HG03108 (cell line): ENCODE measurements at regions not wholly inside any gene's neighbourhood (a gene's known extent, or its start where the extent isn't known, plus 50 kb on each side); places are given as distances from the start of the nearest gene placed in this dataset.
"Not testable (repeated sequence)": the region's sequence is repeated elsewhere in the genome, so short reads cannot be mapped to it uniquely, and the experiment has no call there.

Experiments used
- ATAC-seq: cut with Tn5 transposase; IDR thresholded peaks from one replicate; pipeline ENCODE4 v1.9.1; 2021; ENCODE audit warnings: moderate library complexity; ENCODE audit not compliant: unreplicated experiment

- no peak for ATAC-seq
Measured at GRCh38 chr5:159673538-159673937, 242.7 kb upstream of the ADRA1B start.

GRCh38 chr5:159678657-159679392 lies 237.5 kb upstream of the ADRA1B start:
- no peak for ATAC-seq

GRCh38 chr5:159680095-159680494 lies 236.2 kb upstream of the ADRA1B start:
- no peak for ATAC-seq

GRCh38 chr5:159681661-159682060 lies 234.6 kb upstream of the ADRA1B start:
- ATAC-seq = no peak

GRCh38 chr5:159682623-159683022 lies 233.7 kb upstream of the ADRA1B start:
- no peak for ATAC-seq

- ATAC-seq = not testable (repeated sequence)
Measured at GRCh38 chr5:159687892-159688291, 228.4 kb upstream of the ADRA1B start.

GRCh38 chr5:159695741-159696294 lies 220.5 kb upstream of the ADRA1B start:
- no peak for ATAC-seq

GRCh38 chr5:159697530-159697929 lies 218.8 kb upstream of the ADRA1B start:
- no peak for ATAC-seq

GRCh38 chr5:159698322-159698721 lies 218.0 kb upstream of the ADRA1B start:
- ATAC-seq = no peak

- ATAC-seq = no peak
Measured at GRCh38 chr5:159700016-159700415, 216.3 kb upstream of the ADRA1B start.

GRCh38 chr5:159702301-159702700 lies 214.0 kb upstream of the ADRA1B start:
- ATAC-seq = no peak

- ATAC-seq = no peak
Measured at GRCh38 chr5:159702826-159703225, 213.5 kb upstream of the ADRA1B start.

GRCh38 chr5:159704160-159704559 lies 212.1 kb upstream of the ADRA1B start:
- ATAC-seq = no peak

- ATAC-seq = no peak
Measured at GRCh38 chr5:159705948-159706347, 210.3 kb upstream of the ADRA1B start.

GRCh38 chr5:159708090-159708489 lies 208.2 kb upstream of the ADRA1B start:
- ATAC-seq = no peak

GRCh38 chr5:159712672-159713071 lies 203.6 kb upstream of the ADRA1B start:
- no peak for ATAC-seq

- no peak for ATAC-seq
Measured at GRCh38 chr5:159713254-159713653, 203.0 kb upstream of the ADRA1B start.

GRCh38 chr5:159713773-159714172 lies 202.5 kb upstream of the ADRA1B start:
- no peak for ATAC-seq

GRCh38 chr5:159725475-159725874 lies 190.8 kb upstream of the ADRA1B start:
- no peak for ATAC-seq

GRCh38 chr5:159727167-159727566 lies 189.1 kb upstream of the ADRA1B start:
- ATAC-seq = no peak

- ATAC-seq = no peak
Measured at GRCh38 chr5:159730285-159730684, 186.0 kb upstream of the ADRA1B start.

- no peak for ATAC-seq
Measured at GRCh38 chr5:159732220-159732619, 184.1 kb upstream of the ADRA1B start.

GRCh38 chr5:159734366-159734765 lies 181.9 kb upstream of the ADRA1B start:
- ATAC-seq = no peak
